ENCODE measurements at regions not wholly inside any gene's neighbourhood (a gene's known extent, or its start where the extent isn't known, plus 50 kb on each side); places are given as distances from the start of the nearest gene placed in this dataset.

DNA sequence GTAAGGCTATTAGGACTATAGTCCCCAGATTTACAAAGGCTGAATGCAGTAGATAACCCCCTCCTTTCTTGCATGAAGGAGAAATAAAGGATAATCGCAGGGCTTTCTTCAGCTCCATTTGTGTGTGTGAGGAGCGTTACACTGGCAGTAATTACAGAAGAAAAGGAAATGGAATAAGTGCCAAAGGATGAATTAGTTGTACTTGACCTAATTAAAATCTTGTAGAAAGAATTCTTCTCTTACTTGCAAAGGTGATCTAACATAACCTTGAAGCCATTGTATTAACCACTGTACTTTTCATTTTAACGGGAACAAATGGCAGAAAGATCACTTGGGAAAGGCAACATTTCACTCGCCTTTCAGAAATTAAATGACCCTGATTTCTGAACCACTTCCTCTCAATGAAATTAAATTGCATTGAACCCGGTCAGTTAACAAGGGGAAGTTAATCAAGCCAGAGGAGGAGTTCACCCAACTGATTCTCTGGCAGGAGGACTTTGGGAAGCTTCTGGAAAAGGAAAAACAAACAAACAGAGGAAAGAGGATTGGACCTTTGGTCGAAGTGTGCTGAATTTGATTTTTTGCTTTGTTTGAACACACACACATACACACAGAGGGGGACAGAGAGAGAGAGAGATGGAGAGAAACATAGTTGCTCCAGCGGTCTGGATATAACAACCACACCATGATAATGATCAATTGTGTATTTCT lies 90.6 kb downstream of the GP2 start:
- TF ChIP-seq, protein P1, sequence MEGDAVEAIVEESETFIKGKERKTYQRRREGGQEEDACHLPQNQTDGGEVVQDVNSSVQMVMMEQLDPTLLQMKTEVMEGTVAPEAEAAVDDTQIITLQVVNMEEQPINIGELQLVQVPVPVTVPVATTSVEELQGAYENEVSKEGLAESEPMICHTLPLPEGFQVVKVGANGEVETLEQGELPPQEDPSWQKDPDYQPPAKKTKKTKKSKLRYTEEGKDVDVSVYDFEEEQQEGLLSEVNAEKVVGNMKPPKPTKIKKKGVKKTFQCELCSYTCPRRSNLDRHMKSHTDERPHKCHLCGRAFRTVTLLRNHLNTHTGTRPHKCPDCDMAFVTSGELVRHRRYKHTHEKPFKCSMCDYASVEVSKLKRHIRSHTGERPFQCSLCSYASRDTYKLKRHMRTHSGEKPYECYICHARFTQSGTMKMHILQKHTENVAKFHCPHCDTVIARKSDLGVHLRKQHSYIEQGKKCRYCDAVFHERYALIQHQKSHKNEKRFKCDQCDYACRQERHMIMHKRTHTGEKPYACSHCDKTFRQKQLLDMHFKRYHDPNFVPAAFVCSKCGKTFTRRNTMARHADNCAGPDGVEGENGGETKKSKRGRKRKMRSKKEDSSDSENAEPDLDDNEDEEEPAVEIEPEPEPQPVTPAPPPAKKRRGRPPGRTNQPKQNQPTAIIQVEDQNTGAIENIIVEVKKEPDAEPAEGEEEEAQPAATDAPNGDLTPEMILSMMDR (conservative IDR thresholded peaks at IDR 0.05; ENCODE audit: low read depth, low read length): no peak
- TF ChIP-seq FOS (IDR thresholded peaks at IDR 0.05; ENCODE audit: low read depth, low read length): no peak
- no peak for TF ChIP-seq SMC3 (IDR thresholded peaks at IDR 0.05; ENCODE audit: low read depth, low read length)
- TF ChIP-seq, protein P2, sequence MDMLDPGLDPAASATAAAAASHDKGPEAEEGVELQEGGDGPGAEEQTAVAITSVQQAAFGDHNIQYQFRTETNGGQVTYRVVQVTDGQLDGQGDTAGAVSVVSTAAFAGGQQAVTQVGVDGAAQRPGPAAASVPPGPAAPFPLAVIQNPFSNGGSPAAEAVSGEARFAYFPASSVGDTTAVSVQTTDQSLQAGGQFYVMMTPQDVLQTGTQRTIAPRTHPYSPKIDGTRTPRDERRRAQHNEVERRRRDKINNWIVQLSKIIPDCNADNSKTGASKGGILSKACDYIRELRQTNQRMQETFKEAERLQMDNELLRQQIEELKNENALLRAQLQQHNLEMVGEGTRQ (IDR thresholded peaks at IDR 0.05; ENCODE audit: low read depth, low read length): no peak
- no peak for TF ChIP-seq CHD1 (IDR thresholded peaks at IDR 0.05; ENCODE audit: low read depth, low read length)
- TF ChIP-seq, protein P3, sequence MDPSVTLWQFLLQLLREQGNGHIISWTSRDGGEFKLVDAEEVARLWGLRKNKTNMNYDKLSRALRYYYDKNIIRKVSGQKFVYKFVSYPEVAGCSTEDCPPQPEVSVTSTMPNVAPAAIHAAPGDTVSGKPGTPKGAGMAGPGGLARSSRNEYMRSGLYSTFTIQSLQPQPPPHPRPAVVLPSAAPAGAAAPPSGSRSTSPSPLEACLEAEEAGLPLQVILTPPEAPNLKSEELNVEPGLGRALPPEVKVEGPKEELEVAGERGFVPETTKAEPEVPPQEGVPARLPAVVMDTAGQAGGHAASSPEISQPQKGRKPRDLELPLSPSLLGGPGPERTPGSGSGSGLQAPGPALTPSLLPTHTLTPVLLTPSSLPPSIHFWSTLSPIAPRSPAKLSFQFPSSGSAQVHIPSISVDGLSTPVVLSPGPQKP (IDR thresholded peaks at IDR 0.05; ENCODE audit: borderline replicate concordance, low read depth, low read length): no peak
- no peak for TF ChIP-seq RCOR1 (IDR thresholded peaks at IDR 0.05; ENCODE audit: insufficient replicate concordance, low read length)

Data from IMR-90 (cell line).